ENCODE measurements at regions not wholly inside any gene's neighbourhood (a gene's known extent, or its start where the extent isn't known, plus 50 kb on each side); places are given as distances from the start of the nearest gene placed in this dataset.

DNA sequence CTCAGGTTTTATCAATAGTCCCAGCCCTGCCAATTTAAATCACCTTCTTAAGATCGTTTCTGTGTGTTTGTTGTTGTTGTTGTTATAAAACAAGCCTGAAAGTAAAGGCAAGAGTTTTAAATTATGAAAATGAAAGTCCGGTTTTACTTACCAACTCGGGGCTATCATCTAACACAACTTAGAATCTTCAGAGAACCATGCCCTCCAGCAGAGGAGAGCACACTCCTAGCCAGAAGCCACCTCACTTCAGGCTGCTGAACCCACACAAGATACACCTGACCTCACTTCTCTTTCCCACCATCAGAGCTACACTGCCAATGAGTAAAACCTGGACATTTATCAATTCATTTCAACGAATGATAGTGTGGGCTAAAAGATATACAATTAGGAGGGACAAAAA, 335.2 kb downstream of the IRS1 start:
- TF ChIP-seq, protein P1, sequence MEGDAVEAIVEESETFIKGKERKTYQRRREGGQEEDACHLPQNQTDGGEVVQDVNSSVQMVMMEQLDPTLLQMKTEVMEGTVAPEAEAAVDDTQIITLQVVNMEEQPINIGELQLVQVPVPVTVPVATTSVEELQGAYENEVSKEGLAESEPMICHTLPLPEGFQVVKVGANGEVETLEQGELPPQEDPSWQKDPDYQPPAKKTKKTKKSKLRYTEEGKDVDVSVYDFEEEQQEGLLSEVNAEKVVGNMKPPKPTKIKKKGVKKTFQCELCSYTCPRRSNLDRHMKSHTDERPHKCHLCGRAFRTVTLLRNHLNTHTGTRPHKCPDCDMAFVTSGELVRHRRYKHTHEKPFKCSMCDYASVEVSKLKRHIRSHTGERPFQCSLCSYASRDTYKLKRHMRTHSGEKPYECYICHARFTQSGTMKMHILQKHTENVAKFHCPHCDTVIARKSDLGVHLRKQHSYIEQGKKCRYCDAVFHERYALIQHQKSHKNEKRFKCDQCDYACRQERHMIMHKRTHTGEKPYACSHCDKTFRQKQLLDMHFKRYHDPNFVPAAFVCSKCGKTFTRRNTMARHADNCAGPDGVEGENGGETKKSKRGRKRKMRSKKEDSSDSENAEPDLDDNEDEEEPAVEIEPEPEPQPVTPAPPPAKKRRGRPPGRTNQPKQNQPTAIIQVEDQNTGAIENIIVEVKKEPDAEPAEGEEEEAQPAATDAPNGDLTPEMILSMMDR (IDR thresholded peaks at IDR 0.05; ENCODE audit: insufficient read depth, low read length): no peak
- TF ChIP-seq, protein P2, sequence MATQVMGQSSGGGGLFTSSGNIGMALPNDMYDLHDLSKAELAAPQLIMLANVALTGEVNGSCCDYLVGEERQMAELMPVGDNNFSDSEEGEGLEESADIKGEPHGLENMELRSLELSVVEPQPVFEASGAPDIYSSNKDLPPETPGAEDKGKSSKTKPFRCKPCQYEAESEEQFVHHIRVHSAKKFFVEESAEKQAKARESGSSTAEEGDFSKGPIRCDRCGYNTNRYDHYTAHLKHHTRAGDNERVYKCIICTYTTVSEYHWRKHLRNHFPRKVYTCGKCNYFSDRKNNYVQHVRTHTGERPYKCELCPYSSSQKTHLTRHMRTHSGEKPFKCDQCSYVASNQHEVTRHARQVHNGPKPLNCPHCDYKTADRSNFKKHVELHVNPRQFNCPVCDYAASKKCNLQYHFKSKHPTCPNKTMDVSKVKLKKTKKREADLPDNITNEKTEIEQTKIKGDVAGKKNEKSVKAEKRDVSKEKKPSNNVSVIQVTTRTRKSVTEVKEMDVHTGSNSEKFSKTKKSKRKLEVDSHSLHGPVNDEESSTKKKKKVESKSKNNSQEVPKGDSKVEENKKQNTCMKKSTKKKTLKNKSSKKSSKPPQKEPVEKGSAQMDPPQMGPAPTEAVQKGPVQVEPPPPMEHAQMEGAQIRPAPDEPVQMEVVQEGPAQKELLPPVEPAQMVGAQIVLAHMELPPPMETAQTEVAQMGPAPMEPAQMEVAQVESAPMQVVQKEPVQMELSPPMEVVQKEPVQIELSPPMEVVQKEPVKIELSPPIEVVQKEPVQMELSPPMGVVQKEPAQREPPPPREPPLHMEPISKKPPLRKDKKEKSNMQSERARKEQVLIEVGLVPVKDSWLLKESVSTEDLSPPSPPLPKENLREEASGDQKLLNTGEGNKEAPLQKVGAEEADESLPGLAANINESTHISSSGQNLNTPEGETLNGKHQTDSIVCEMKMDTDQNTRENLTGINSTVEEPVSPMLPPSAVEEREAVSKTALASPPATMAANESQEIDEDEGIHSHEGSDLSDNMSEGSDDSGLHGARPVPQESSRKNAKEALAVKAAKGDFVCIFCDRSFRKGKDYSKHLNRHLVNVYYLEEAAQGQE (IDR thresholded peaks at IDR 0.05; ENCODE audit: insufficient replicate concordance, low read depth): no peak
- TF ChIP-seq POLR2AphosphoS5 (IDR thresholded peaks at IDR 0.05; ENCODE audit: low read depth): no peak
- no peak for TF ChIP-seq GABPA (IDR thresholded peaks at IDR 0.05; ENCODE audit: low read depth)
